ENCODE measurements at regions not wholly inside any gene's neighbourhood (a gene's known extent, or its start where the extent isn't known, plus 50 kb on each side); places are given as distances from the start of the nearest gene placed in this dataset.
"Not testable (repeated sequence)": the region's sequence is repeated elsewhere in the genome, so short reads cannot be mapped to it uniquely, and the experiment has no call there.

DNA sequence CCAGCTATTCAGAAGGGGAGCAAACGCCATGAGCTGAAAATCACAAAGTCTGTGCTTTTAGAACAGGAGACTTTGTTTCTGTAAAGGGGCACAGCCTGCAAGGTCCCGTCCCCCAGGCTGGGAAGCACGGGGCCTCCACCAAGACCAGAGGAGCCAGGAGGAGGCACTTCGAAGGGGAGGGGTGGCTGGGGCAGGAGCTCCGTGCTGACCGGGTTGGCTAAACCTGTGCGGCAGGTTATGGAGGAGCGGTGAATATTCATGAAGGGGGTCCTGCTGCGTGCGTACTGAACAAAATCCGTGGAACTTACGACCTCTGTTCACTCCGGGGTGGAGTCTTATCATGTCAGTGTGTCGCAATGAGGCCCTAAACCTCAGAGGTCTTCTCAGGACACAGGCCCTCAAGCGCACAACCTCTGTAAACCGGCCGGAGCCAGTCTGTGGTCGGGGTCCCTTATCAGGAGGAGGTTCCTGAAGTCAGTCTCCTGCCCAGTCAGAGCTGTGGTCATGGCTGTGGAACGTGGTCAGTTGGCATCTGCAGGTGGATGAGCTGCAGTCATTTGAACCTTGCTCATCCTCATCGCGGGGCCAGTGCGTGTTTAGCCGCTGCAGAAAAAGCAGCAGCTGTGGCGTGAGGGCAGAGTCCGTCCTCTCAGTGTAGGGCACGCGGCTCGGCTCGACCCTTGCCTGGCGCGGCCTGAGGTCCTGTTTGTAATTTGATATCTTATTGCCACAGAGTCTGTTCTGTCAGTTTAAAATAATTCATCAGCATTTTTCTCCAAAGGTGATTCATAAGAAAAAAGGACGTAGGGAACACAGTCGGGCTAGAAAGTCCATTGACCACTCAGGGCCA, 5507.7 kb upstream of the TPTE start:
- not testable (repeated sequence) for H3K4me3 Mint-ChIP-seq, H3K27me3 Mint-ChIP-seq, H3K4me1 Mint-ChIP-seq, H3K9me3 Mint-ChIP-seq, H3K27ac Mint-ChIP-seq, H3K36me3 Mint-ChIP-seq

DNA sequence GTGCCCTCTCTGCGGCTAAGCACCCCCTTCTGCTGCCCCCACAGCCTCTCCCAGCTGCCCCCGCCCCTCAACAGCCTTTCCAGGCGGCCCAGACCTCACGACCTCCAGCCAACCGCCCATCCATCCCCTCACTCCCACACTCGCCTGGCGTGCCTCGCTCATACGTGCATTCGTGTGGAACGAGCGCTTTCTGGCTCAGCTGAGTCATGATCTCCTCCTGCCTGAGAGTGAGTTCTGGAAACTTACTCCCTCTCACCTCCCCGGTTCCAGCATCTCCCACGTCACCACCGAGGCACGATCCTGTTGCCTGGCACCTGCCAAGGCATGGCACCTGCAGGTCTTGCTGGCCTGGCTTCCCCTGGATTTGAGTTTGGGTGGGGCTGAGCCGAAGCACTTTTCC, 5506.2 kb upstream of the TPTE start:
- H3K4me1 Mint-ChIP-seq, H3K4me3 Mint-ChIP-seq, H3K27ac Mint-ChIP-seq, H3K36me3 Mint-ChIP-seq, H3K9me3 Mint-ChIP-seq, H3K27me3 Mint-ChIP-seq: not testable (repeated sequence)

DNA sequence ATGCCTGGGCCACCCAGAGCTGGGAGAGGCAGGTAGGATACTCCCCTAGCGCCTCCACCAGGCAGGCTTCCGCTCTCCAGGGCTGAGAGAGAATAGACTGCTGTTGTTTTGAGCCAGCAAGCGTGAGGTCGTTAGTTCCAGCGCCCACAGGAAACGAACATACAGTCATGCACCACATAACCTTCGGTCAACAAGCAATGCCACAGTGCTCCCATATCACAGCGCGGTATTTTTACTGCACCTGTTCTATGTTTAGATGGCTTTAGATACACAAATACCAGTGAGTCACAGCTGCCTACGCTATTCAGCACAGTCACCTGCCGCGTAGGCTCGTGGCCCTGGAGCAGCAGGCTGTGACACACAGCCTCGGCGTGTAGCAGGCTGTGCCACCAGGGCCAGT, 5502.3 kb upstream of the TPTE start:
- H3K27me3 Mint-ChIP-seq, H3K4me3 Mint-ChIP-seq, H3K27ac Mint-ChIP-seq, H3K9me3 Mint-ChIP-seq, H3K36me3 Mint-ChIP-seq, H3K4me1 Mint-ChIP-seq: not testable (repeated sequence)

DNA sequence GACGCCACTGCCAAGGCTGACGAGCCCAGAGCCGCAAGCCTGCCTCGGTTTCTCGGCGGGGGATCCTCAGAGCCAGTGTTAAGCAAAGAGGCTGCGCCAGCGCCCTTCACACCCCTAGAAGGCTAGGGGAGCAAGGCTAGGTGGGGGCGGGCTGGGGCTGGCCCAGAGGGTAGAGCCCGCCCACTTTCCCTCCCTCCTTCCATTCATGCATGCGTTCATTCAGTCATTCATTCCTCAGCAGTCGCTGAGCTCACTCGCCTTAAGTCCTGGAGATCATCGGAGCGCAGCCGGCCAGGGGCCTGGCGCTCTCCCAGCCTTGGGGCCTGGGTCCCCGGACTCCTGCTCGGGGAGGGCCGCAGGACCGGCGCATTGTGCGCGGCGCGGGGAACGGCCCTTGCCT, 5499.6 kb upstream of the TPTE start:
- not testable (repeated sequence) for H3K27me3 Mint-ChIP-seq, H3K36me3 Mint-ChIP-seq, H3K4me1 Mint-ChIP-seq, H3K9me3 Mint-ChIP-seq, H3K4me3 Mint-ChIP-seq, H3K27ac Mint-ChIP-seq

DNA sequence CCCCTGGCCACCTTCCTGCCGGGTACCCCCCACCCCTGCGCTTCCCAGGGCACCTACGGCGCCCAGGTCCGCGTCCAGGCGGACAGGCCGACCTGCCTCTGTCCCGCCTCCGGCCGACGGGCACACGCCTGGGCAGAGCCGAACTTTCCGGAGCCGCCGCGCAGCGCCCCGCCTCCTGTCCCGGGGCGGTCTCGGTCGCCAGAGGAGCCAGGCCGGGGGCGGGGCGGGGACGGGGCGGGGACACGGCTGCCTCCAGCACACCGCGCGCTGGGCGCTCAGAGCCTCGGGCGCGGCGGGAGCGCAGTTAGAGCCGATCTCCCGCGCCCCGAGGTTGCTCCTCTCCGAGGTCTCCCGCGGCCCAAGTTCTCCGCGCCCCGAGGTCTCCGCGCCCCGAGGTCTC, 5499.1 kb upstream of the TPTE start:
- H3K27me3 Mint-ChIP-seq, H3K4me3 Mint-ChIP-seq, H3K36me3 Mint-ChIP-seq, H3K27ac Mint-ChIP-seq, H3K9me3 Mint-ChIP-seq, H3K4me1 Mint-ChIP-seq: not testable (repeated sequence)

DNA sequence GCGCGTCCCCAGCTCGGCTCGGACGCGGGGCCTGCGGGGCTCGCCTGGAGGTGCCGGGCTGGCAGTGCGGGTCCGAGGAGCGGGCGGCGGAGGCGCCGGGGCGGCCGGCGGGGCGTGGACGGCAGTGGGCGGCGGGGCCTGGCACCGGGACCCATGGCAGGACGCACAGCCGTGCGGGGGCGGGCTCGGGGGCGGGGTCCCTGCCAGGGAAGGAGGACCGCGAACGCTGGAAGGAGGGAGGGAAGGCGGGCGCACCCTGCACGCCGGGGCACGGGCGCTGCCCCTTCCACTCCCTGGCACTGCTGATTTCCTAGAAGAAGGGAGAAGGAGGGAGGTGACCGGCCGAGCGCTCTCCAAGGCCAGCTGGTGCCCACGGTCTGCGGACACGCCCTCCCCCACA, 5498.6 kb upstream of the TPTE start:
- not testable (repeated sequence) for H3K9me3 Mint-ChIP-seq, H3K4me1 Mint-ChIP-seq, H3K27ac Mint-ChIP-seq, H3K27me3 Mint-ChIP-seq, H3K4me3 Mint-ChIP-seq, H3K36me3 Mint-ChIP-seq

DNA sequence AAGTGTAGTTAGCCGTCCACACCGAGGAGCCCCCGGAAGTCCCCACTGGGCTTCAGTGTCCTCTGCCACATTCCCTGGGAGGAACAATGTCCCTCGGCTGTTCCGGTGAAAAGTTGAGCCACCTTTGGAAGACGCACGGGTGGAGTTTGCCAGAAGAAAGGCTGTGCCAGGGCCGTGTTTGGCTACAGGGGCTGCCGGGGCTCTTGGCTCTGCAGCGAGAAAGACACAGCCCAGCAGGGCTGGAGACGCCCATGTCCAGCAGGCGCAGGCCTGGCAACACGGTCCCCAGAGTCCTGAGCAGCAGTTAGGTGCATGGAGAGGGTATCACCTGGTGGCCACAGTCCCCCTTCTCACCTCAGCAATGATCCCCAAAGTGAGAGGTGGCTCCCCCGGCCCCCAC, 5486.2 kb upstream of the TPTE start:
- H3K36me3 Mint-ChIP-seq, H3K27ac Mint-ChIP-seq, H3K9me3 Mint-ChIP-seq, H3K4me3 Mint-ChIP-seq, H3K27me3 Mint-ChIP-seq, H3K4me1 Mint-ChIP-seq: not testable (repeated sequence)

DNA sequence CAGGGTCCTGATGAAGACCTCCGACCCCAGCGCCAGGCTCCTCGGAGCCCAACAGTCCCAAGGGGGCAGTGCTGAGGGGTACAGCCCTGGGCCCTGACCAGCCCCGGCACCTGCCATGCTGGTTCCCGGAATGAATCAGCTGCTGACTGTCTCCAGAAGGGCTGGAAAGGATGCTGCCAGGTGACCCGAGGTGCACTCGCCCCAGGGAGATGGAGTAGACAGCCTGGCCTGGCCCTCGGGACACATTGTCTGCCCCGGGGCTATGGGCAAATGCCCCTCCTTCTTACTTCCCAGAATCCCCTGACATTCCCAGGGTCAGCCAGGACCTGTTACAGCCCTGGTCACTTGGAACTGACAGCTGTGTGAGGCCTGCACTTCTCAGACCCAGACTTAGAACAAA, 5485.8 kb upstream of the TPTE start:
- H3K4me1 Mint-ChIP-seq, H3K27ac Mint-ChIP-seq, H3K4me3 Mint-ChIP-seq, H3K9me3 Mint-ChIP-seq, H3K36me3 Mint-ChIP-seq, H3K27me3 Mint-ChIP-seq: not testable (repeated sequence)

DNA sequence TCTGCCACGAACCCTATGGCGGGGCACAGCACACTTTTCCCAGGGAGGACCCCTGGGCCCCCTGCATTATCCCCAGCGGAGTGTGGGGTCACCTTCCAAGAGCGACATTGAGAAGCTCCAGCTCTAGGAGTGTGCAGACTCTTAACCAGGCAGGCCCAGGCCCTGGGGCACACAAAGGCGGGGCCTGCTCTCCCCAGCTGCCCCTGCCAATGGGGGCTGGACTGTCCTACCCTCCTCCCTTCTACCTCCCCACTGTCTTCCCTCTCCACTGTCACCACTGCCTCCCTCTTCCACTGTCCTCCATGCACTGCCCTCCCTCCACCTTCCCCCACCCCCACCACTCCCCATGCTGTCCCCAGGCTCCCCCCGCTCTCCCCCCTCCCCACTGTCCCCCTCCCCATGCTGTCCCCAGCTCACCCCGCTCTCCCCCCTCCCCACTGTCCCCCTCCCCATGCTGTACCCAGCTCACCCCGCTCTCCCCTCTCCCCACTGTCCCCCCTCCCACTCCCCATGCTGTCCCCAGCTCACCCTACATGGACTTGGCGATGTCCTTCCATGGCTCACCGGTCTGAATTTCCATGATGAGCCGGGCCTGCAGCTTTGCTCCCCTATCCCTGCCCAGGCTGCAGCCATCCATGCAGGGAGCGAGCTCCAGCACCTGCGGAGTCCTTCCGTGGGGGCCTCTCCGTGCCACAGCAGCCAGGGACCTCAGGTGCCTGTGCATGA, 5483.6 kb upstream of the TPTE start:
- not testable (repeated sequence) for H3K4me1 Mint-ChIP-seq, H3K36me3 Mint-ChIP-seq, H3K9me3 Mint-ChIP-seq, H3K27ac Mint-ChIP-seq, H3K27me3 Mint-ChIP-seq, H3K4me3 Mint-ChIP-seq

DNA sequence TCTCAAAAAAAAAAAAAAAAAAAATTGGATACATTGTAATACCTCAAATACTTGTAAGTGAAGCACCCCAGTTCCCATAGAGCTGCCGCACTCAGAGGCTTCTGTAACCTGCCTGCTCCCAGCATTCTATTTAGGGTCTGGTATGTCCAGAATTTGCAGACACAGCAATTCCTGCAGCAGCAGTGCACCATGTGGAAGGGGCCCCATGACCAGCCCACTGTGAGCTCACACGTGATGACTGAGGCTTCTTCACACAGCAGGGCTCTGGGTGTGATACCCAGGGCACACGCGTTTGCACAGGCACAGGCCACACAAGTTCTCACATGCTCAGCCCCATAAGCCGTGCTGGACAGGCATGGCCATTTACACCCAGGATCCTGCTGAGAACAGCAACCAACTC, 5481.5 kb upstream of the TPTE start:
- not testable (repeated sequence) for H3K9me3 Mint-ChIP-seq, H3K36me3 Mint-ChIP-seq, H3K27me3 Mint-ChIP-seq, H3K4me1 Mint-ChIP-seq, H3K27ac Mint-ChIP-seq, H3K4me3 Mint-ChIP-seq

DNA sequence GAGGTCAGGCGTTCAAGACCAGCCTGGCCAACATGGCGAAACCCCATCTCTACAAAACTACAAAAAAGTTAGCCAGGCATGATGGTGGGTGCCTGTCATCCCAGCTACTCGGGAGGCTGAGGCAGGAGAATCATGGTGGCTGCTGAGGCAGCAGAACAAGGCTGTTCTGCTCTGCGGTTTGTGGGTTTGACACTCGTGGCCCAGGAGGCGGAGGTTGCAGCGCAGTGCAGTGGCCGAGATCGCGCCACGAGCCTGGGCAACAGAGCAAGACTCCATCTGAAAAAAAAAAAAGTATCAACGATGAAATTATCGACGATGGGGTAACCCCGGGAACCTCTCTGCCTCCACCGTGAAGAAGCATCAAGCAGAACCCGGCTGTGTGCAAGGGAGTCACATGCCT, 5478.8 kb upstream of the TPTE start:
- H3K27ac Mint-ChIP-seq: not testable (repeated sequence)

DNA sequence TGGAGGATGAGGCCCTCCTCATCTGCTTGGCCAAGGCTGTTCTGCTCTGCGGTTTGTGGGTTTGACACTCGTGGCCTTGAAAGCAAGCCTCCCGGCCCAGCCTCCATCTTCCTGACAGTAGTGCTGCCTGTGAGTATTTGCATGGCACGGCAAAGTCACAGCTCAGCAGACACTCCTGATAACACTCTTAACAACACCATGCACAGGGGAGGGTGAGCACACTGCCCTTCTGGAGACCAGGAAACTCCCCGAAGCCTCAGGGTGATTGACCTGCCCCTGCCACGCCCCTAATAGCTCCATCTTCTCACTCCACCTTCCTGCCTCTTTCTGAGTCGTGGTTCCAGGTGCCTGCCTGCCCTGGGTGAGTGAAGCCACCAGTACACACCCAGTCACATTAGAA, 5476.6 kb upstream of the TPTE start:
- H3K27ac Mint-ChIP-seq, H3K9me3 Mint-ChIP-seq, H3K4me1 Mint-ChIP-seq, H3K36me3 Mint-ChIP-seq, H3K27me3 Mint-ChIP-seq, H3K4me3 Mint-ChIP-seq: not testable (repeated sequence)

More for the DNA sequence above, 5478.8 kb upstream of the TPTE start:
- H3K27me3 Mint-ChIP-seq, H3K4me1 Mint-ChIP-seq, H3K36me3 Mint-ChIP-seq, H3K9me3 Mint-ChIP-seq, H3K4me3 Mint-ChIP-seq: not testable (repeated sequence)

DNA sequence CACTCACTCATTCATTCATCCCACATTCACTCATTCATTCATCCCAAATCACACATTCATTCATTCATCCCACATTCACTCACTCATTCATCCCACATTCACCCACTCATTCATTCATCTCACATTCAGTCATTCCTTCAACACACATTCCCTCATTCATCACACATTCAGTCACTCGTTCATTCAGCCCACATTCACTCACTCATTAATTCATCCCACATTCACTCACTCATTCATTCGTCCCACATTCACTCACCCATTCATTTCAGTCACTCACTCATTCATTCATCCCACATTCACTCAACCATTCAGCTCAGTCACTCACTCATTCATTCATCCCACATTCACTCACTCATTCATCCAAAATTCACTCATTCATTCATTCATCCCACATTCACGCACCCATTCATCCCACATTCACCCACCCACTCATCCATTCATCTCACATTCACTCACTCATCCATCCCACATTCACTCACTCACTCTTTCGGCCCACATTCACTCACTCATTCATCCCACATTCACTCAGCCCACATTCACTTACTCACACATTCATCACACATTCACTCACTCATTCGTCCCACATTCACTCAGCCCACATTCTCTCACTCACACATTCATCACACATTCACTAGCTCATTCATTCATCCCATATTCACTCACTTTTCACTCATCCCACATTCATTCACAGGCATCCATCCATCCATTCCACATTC, 5469.9 kb upstream of the TPTE start:
- not testable (repeated sequence) for H3K9me3 Mint-ChIP-seq, H3K27ac Mint-ChIP-seq, H3K4me1 Mint-ChIP-seq, H3K4me3 Mint-ChIP-seq, H3K36me3 Mint-ChIP-seq, H3K27me3 Mint-ChIP-seq

DNA sequence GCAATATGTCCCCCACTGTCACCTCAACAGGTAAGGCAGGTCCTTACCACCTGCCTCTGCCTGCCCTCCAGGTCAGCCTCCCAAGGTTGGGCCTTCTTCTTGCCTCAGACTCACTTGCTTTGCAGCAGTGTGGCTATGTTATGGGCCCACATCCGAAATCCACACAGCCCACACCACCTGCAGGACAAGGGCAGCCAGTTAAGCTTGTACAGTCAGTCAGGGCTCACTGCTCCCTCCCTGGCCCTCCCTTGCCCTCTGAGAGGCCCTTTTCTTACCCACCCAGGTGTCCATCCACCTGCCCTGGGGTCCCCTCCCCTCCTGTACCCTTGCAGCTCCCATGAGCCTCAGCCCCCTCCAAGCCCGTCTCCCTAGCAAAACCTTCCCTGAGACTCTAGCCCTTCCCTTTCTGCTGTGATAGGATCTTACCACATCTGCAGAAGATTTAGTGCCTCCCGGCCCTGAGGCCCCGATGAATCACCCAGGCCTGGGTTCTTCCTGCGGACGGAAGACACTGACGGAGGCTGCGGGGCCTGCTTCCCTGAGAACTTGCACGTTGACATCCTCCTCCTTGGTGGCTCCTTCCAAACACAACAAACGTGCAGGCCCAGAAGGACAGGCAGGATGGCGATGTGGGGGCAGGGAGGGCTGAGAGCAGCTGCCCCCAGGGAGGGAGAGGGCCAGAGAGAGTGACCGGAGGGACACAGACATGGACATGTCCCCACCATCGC, 5466.2 kb upstream of the TPTE start:
- not testable (repeated sequence) for H3K4me3 Mint-ChIP-seq, H3K27ac Mint-ChIP-seq, H3K27me3 Mint-ChIP-seq, H3K9me3 Mint-ChIP-seq, H3K4me1 Mint-ChIP-seq, H3K36me3 Mint-ChIP-seq

DNA sequence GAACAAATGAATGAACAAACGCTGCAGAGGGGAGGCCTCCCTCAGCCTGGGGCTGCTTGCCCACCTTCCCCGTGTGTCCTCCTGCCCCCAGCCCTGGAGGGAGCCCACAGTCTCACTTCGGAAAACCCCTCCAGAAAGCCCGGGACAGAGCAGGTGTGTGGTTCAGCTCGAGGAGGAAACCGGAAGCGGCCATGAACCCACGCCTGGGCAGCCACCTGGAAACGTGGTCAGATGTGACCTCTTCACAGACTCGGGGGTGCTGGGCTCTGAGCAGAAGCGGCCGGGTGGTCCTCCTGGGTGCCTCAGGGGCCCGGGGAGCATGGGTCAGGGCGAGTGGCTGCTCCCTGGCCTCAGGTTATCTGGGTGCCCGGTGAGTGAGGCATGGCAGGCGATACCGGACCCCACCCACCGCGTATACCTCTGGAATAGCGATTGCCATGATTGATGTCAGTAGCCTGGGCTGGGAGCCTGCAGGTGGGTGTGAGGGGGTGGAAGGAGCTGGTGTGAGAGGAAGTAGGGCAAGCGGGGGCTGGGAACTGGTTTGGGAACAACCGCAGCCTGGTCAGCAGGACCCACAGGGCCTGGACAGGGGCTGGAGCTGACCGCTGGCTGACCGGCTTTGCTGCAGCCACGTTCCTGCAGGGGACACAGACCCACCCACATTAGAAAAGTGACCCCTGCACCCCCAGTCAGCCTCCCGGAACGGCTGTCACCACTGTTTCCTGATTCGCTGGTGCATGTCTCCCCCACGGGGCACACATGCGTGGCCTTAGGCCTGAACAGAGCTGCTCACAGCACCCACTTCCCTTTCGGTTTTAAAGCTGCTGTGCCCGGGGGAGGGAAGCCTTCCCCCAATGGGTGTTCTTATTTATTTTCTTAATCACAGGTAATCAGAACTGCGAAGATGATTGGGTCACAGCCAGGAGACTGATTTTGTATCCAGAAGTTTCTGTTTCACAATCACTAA, 5465.1 kb upstream of the TPTE start:
- H3K4me3 Mint-ChIP-seq, H3K27me3 Mint-ChIP-seq, H3K9me3 Mint-ChIP-seq, H3K36me3 Mint-ChIP-seq, H3K27ac Mint-ChIP-seq, H3K4me1 Mint-ChIP-seq: not testable (repeated sequence)
